Hepatic stellate cell (primary cell): ENCODE measurements at regions not wholly inside any gene's neighbourhood (a gene's known extent, or its start where the extent isn't known, plus 50 kb on each side); places are given as distances from the start of the nearest gene placed in this dataset.

Experiments used
- DNase-seq: peaks from one replicate; pipeline ENCODE4 v3.0.0; 2011; ENCODE audit warnings: low spot score

- DNase-seq, result no peak
Observed at GRCh38 chr13:84569366-84569765, 687.1 kb upstream of the SLITRK1 start.

- no peak for DNase-seq
Observed at GRCh38 chr13:84567848-84568247, 685.6 kb upstream of the SLITRK1 start.

- DNase-seq, result no peak
Observed at GRCh38 chr13:84566780-84567179, 684.5 kb upstream of the SLITRK1 start.

GRCh38 chr13:84563611-84564010, 681.3 kb upstream of the SLITRK1 start:
- DNase-seq, result no peak

GRCh38 chr13:84553227-84553626, 671.0 kb upstream of the SLITRK1 start:
- DNase-seq, result no peak

GRCh38 chr13:84543962-84544361, 661.7 kb upstream of the SLITRK1 start:
- no peak for DNase-seq

- no peak for DNase-seq
Observed at GRCh38 chr13:84542348-84542747, 660.1 kb upstream of the SLITRK1 start.

GRCh38 chr13:84536906-84537305, 654.6 kb upstream of the SLITRK1 start:
- no peak for DNase-seq

- DNase-seq, result no peak
Observed at GRCh38 chr13:84528408-84529070, 646.3 kb upstream of the SLITRK1 start.

- DNase-seq, result no peak
Observed at GRCh38 chr13:84525865-84526264, 643.6 kb upstream of the SLITRK1 start.

GRCh38 chr13:84524586-84524985, 642.3 kb upstream of the SLITRK1 start:
- DNase-seq, result no peak

- no peak for DNase-seq
Observed at GRCh38 chr13:84500016-84500415, 617.7 kb upstream of the SLITRK1 start.

- no peak for DNase-seq
Observed at GRCh38 chr13:84497613-84498012, 615.3 kb upstream of the SLITRK1 start.

GRCh38 chr13:84491952-84492351, 609.7 kb upstream of the SLITRK1 start:
- DNase-seq, result no peak

GRCh38 chr13:84487752-84488151, 605.5 kb upstream of the SLITRK1 start:
- DNase-seq, result no peak

GRCh38 chr13:84481958-84482357, 599.7 kb upstream of the SLITRK1 start:
- DNase-seq, result peak; percentile 1

GRCh38 chr13:84479656-84480055, 597.4 kb upstream of the SLITRK1 start:
- DNase-seq, result no peak

GRCh38 chr13:84470528-84470927, 588.3 kb upstream of the SLITRK1 start:
- no peak for DNase-seq

- DNase-seq, result no peak
Observed at GRCh38 chr13:84466461-84466860, 584.2 kb upstream of the SLITRK1 start.

- no peak for DNase-seq
Observed at GRCh38 chr13:84460989-84461388, 578.7 kb upstream of the SLITRK1 start.

- no peak for DNase-seq
Observed at GRCh38 chr13:84455143-84455905, 573.0 kb upstream of the SLITRK1 start.

- no peak for DNase-seq
Observed at GRCh38 chr13:84447640-84447978, 565.3 kb upstream of the SLITRK1 start.

GRCh38 chr13:84446972-84447639, 564.8 kb upstream of the SLITRK1 start:
- no peak for DNase-seq
